Stimulated activated naive CD8-positive, alpha-beta T cell treated with anti-CD3 and anti-CD28 coated beads, Interleukin-15, Interleukin-2, amounts not matched to agents 100 U/mL and 50 U/mL, for 24 hours (primary cell): ENCODE measurements at regions not wholly inside any gene's neighbourhood (a gene's known extent, or its start where the extent isn't known, plus 50 kb on each side); places are given as distances from the start of the nearest gene placed in this dataset.
"Not testable (repeated sequence)": the region's sequence is repeated elsewhere in the genome, so short reads cannot be mapped to it uniquely, and the experiment has no call there.

Experiments
- ATAC-seq: fragments of 150-1000 bp; cut with Tn5 transposase; one replicate; pipeline ENCODE4 v1.10.0; 2021
- DNase-seq: peaks from one replicate; pipeline ENCODE4 v3.0.0; 2021

- ATAC-seq (no peak), DNase-seq (no peak)
These were observed 110.9 kb downstream of the FHIP1A start for GRCh38 chr4:151519728-151520415.

GRCh38 chr4:151522866-151523519 lies 114.0 kb downstream of the FHIP1A start:
- DNase-seq (no peak), ATAC-seq (no peak)

- DNase-seq (no peak), ATAC-seq (no peak)
These were observed 115.6 kb downstream of the FHIP1A start for GRCh38 chr4:151524610-151525009.

GRCh38 chr4:151526489-151526888 lies 117.5 kb downstream of the FHIP1A start:
- ATAC-seq, DNase-seq: not testable (repeated sequence)

- DNase-seq (no peak), ATAC-seq (no peak)
These were observed 118.7 kb downstream of the FHIP1A start for GRCh38 chr4:151527699-151528098.

GRCh38 chr4:151529187-151529586 lies 120.2 kb downstream of the FHIP1A start:
- ATAC-seq (no peak), DNase-seq (no peak)

- no peak for ATAC-seq
- DNase-seq: no peak
These were observed 121.3 kb downstream of the FHIP1A start for GRCh38 chr4:151530230-151530629.

GRCh38 chr4:151530783-151531182 lies 121.8 kb downstream of the FHIP1A start:
- no peak for DNase-seq
- no peak for ATAC-seq

GRCh38 chr4:151532001-151532708 lies 123.2 kb downstream of the FHIP1A start:
- DNase-seq (no peak), ATAC-seq (no peak)

- no peak for ATAC-seq
- DNase-seq: no peak
These were observed 125.2 kb downstream of the FHIP1A start for GRCh38 chr4:151534195-151534594.

GRCh38 chr4:151535366-151535765 lies 126.4 kb downstream of the FHIP1A start:
- ATAC-seq (no peak), DNase-seq (no peak)

- ATAC-seq (no peak), DNase-seq (no peak)
These were observed 128.7 kb downstream of the FHIP1A start for GRCh38 chr4:151537687-151538086.

GRCh38 chr4:151538963-151539362 lies 130.0 kb downstream of the FHIP1A start:
- no peak for ATAC-seq
- DNase-seq: no peak

GRCh38 chr4:151540728-151541388 lies 131.9 kb downstream of the FHIP1A start:
- DNase-seq: no peak
- ATAC-seq: no peak

- ATAC-seq (no peak), DNase-seq (no peak)
These were observed 132.6 kb downstream of the FHIP1A start for GRCh38 chr4:151541389-151542071.

- DNase-seq: no peak
- ATAC-seq: no peak
These were observed 139.7 kb downstream of the FHIP1A start for GRCh38 chr4:151548708-151549107.

- not testable (repeated sequence) for DNase-seq, ATAC-seq
These were observed 140.4 kb downstream of the FHIP1A start for GRCh38 chr4:151549378-151549777.

- ATAC-seq (no peak), DNase-seq (no peak)
These were observed 144.9 kb downstream of the FHIP1A start for GRCh38 chr4:151553874-151554273.

GRCh38 chr4:151555151-151555945 lies 146.4 kb downstream of the FHIP1A start:
- DNase-seq: no peak
- ATAC-seq: no peak

GRCh38 chr4:151558496-151559113 lies 149.6 kb downstream of the FHIP1A start:
- ATAC-seq (no peak), DNase-seq (no peak)

GRCh38 chr4:151559595-151559994 lies 150.6 kb downstream of the FHIP1A start:
- ATAC-seq: no peak
- no peak for DNase-seq
